AG04449 (cell line): ENCODE measurements at regions not wholly inside any gene's neighbourhood (a gene's known extent, or its start where the extent isn't known, plus 50 kb on each side); places are given as distances from the start of the nearest gene placed in this dataset.

Source experiments
- CTCF ChIA-PET: fragments of 350-600 bp; formaldehyde crosslinking; extraction: SDS; loops from one replicate; lab custom pipeline; 2021; ENCODE audit warnings: antibody characterized with exemption; lab: Yijun Ruan, JAX
- POLR2A ChIA-PET: fragments of 400-600, 350-600 bp; formaldehyde crosslinking; extraction: SDS; loops from one replicate; lab custom pipeline; 2020; ENCODE audit warnings: antibody characterized with exemption, inconsistent platforms; lab: Yijun Ruan, JAX
- DNase-seq: peaks from one replicate; pipeline ENCODE4 v3.0.0-alpha.2; 2010; ENCODE audit warnings: low read depth, low spot score
- H3K4me3 ChIP-seq: 2 replicates; pipeline ENCODE4 v1.5.1; 2011; ENCODE audit warnings: low read depth, mild to moderate bottlenecking, control low read depth, low read length
- CTCF ChIP-seq: IDR thresholded peaks from one replicate; pipeline ENCODE4 v1.5.1; 2011; ENCODE audit warnings: mild to moderate bottlenecking, moderate library complexity, low read length, control low read depth, inconsistent platforms; ENCODE audit not compliant: insufficient read depth; ENCODE audit errors: missing control alignments

- ChIA-PET POLR2A (no interaction called here), CTCF (no interaction called here)
- no peak overlapping the region for H3K4me3 ChIP-seq
- no peak for DNase-seq
- TF ChIP-seq CTCF: no peak
Observed at GRCh38 chr7:138369797-138370196, 90.3 kb upstream of the TRIM24 start.

- H3K4me3 ChIP-seq: no peak overlapping the region
- POLR2A ChIA-PET: no interaction called here
- CTCF ChIA-PET: no interaction called here
- no peak for DNase-seq
- no peak for TF ChIP-seq CTCF
Observed at GRCh38 chr7:138370956-138371355, 89.1 kb upstream of the TRIM24 start.

- POLR2A ChIA-PET: no interaction called here
- DNase-seq: no peak
- no peak for TF ChIP-seq CTCF
- CTCF ChIA-PET: no interaction called here
- H3K4me3 ChIP-seq: no peak overlapping the region
Observed at GRCh38 chr7:138374119-138374693, 85.9 kb upstream of the TRIM24 start.

GRCh38 chr7:138377306-138377705 is 82.8 kb upstream of the TRIM24 start:
- no peak for TF ChIP-seq CTCF
- ChIA-PET POLR2A (no interaction called here), CTCF (no interaction called here)
- DNase-seq: no peak
- H3K4me3 ChIP-seq: no peak overlapping the region

- DNase-seq: no peak
- no peak overlapping the region for H3K4me3 ChIP-seq
- TF ChIP-seq CTCF: no peak
- POLR2A ChIA-PET: no interaction called here
- CTCF ChIA-PET: no interaction called here
Observed at GRCh38 chr7:138378741-138379559, 81.1 kb upstream of the TRIM24 start.

GRCh38 chr7:138382862-138383565 is 77.0 kb upstream of the TRIM24 start:
- H3K4me3 ChIP-seq: no peak overlapping the region
- ChIA-PET CTCF (no interaction called here), POLR2A (no interaction called here)
- DNase-seq: no peak
- TF ChIP-seq CTCF: no peak
